ENCODE measurements at regions not wholly inside any gene's neighbourhood (a gene's known extent, or its start where the extent isn't known, plus 50 kb on each side); places are given as distances from the start of the nearest gene placed in this dataset.

GRCh38 chr10:125231116-125231812 is 70.9 kb upstream of the CTBP2 start:
- TF ChIP-seq EZH2 (IDR thresholded peaks at IDR 0.05) (no peak), POLR2AphosphoS5 (IDR thresholded peaks at IDR 0.05; ENCODE audit: borderline replicate concordance, low read depth, low read length) (no peak)

Measured in SK-N-MC (cell line).